Hypothalamus (tissue), 51 donors: ENCODE measurements at regions not wholly inside any gene's neighbourhood (a gene's known extent, or its start where the extent isn't known, plus 50 kb on each side); places are given as distances from the start of the nearest gene placed in this dataset.
A peak's percentile ranks its signal among the peaks of the same experiment; 100 is the strongest.

Source experiments
- DNase-seq, 51 donors: peaks; one replicate each; lab custom pipeline; 2025; lab: John Stamatoyannopoulos, UW

DNA sequence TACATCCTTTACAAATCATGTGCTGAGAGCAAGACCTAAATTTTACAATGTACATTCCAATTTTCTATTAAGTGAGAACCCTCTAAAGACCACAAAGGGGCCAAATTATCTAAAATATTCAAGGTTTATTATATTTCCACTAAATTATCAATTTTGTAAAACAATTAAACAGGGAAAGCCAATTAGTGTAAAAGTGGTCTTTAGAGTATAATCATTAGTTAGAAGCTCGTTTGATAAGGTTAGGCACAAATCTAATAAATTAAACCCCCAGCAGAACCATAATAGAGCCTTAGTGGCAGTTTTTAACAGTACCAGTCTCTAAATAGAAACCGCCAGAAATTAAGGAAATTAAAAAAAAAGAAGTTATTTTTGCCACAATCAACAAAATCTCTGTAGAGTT, 249.1 kb upstream of the MANEA start:
- no peak for DNase-seq

DNA sequence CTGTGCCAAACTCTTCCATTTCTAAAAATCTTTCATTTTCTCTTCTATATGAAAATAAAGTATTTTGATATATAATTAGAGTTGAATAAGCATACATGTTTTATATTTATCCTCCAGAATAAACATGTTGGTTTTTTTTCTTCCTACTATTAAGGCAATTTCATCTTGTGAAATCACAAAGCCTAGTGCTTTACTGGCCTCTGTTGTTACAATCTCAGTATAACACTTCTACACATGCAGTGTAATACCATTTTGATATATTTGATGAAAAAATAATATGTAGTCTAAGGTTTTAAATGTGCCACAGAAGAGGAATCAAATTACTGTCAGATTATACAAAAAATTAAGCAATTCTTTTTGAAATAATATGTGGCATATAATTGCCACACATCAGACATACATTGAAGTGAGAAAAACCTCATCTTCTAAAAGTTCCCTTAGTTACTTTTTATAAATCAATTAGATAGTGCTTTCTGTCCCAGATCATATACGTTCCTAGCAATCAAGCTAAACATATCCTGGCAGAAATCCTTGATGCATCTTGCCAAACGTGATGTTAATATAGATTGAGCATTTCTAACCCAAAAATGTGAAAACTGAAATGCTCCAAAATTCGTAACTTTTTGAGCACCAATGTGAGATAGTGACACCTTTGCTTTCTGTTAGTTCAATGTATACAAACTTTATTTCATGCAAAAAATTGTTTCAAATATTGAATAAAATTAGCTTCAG, 225.1 kb upstream of the MANEA start:
- no peak for DNase-seq

DNA sequence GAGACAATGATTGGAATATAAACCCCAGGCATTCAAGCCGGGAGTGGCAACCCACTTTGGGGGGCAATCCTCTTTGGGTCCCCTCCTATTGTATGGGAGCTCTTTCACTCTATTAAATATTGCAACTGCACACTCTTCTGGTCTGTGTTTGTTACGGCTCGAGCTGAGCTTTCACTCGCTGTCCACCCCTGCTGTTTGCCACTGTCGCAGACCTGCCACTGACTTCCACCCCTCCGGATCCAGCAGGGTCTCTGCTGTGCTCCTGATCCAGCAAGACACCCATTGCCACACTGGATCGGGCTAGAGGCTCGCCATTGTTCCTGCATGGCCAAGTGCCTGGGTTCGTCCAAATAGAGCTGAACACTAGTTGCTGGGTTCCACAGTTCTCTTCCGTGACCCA, 222.8 kb upstream of the MANEA start:
- no peak for DNase-seq

DNA sequence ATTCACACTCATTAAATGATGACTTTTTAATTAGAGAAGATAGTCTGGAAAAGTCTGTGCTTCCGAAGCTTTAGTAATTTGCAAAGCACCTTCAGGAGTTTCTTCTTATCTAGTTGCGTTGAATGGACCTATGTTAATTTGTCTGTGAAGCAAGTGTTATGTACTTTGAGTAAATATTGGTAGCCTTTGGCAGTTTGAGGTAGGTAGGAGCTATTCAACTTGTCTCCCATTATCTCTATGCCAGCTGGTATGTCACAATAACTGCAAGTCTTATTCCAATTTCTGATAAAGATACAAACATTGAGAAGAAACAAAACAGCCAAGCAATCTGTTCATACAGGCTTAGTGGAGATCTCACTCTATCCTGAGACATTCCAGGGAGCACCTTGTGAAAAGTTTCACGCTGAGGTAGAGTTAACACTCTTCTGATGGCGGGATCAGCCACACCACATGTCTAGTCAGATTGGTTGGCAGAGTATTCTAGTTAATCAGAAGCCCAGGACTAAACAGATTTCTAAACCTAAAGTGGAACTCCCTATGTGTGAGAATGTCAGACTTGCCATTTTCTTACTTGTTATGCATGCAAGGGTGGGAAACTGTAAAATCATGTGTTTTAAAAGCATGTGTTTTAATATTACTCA, 219.8 kb upstream of the MANEA start:
- DNase-seq: no peak

GRCh38 chr6:95364016-95364604, 213.2 kb upstream of the MANEA start:
- DNase-seq: no peak

GRCh38 chr6:95365454-95365853, 211.9 kb upstream of the MANEA start:
- DNase-seq: no peak

- DNase-seq: no peak
These were observed 210.9 kb upstream of the MANEA start for GRCh38 chr6:95366414-95366813.

GRCh38 chr6:95383878-95384277, 193.5 kb upstream of the MANEA start:
- no peak for DNase-seq

GRCh38 chr6:95384988-95385387, 192.3 kb upstream of the MANEA start:
- DNase-seq: no peak

DNA sequence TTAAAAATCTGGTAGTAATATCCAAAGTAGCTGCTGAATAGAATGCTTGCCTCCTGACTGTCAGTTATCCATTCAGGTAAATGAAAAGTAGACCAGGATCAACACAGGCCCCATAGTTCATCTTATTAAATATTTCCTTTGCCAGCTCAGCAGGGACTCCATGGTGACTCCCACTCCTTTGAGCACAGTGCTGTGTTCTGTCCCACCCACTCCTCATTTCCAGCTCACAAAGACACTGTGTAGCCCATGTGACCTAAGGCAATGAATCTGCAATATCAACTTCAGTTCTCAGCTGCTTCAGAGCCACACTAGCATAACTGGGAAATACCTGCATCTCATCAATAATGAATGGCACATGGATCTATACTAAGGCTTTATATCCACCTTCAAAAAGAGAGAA, 189.5 kb upstream of the MANEA start:
- DNase-seq: no peak

DNA sequence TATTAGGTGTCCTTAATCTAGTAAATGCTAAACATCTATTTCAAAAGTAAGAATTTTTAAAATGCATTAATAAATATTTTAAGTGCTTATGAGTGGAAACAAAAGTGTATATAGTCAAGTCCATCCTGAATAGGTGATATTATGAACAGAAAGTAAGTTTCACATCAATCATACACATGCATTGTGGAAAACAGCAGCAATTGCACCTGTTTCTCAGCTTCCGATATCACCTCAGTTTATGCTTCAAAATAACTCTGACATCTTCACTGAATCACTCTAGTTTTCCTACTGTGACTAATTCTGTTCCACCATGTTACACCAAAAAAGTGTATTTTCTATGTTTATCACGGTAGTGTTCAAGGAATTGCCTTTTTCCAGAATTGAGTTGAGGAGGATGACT, 172.6 kb upstream of the MANEA start:
- DNase-seq: no peak

DNA sequence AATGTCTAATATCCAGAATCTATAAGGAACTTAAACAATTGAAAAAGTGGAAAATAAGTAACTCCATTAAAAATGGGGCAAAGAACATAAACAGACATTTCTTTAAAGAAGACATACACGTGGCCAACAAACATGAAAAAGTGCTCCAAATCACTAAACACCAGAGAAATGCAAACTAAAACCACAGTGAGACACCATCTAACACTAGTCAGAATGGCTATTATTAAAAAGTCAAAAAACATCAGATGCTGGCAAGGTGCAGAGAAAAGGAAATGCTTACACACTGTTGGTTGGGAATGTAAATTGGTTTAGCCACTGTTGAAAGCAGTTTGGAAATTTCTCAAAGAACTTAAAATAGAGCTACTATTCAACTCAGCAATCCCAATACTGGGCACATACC, 169.2 kb upstream of the MANEA start:
- no peak for DNase-seq

- no peak for DNase-seq
These were observed 167.2 kb upstream of the MANEA start for GRCh38 chr6:95410168-95410567.

DNA sequence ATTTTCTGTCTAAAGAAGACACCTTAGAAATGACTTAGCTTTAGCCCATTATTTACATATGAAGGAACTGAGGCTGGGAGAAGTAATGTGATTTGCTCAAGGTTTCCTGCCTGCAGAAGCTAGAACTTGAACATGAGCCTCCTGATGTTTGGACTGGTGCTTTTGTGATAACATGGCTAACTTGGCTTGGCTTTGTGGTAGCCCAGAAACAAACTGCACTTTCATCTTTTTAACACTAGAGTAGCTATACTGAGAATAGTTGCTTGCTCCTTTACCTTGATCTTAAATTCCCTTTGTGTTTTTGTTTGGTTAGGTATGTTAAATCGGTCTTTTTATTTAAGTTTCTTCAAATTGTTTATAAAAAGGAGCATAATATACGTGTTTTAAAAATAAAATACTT, 163.5 kb upstream of the MANEA start:
- no peak for DNase-seq

GRCh38 chr6:95417856-95418255, 159.5 kb upstream of the MANEA start:
- no peak for DNase-seq

DNA sequence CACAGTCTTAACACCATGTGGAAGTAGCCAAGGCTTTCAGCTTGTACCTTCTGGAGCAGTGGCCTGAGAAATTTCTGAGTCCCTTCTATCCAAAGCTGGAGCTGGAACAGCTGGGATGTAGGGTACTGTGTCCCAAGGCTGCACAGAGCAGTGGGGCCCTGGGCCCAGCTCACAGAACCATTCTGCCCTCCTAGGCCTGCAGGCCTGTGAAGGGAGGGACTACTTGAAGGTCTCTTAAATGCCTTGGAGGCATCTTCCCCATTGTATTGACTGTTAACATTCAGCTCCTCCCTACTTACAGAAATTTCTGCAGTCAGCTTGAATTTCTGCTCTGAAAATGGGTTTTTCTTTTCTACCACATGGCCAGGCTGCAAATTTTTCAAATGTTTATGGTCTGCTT, 156.5 kb upstream of the MANEA start:
- DNase-seq: no peak

GRCh38 chr6:95423331-95423730, 154.0 kb upstream of the MANEA start:
- no peak for DNase-seq

- DNase-seq: peak in 11 of 51 donors; percentile 1 to 28 (median 6)
These were observed 145.6 kb upstream of the MANEA start for GRCh38 chr6:95431637-95432228.

DNA sequence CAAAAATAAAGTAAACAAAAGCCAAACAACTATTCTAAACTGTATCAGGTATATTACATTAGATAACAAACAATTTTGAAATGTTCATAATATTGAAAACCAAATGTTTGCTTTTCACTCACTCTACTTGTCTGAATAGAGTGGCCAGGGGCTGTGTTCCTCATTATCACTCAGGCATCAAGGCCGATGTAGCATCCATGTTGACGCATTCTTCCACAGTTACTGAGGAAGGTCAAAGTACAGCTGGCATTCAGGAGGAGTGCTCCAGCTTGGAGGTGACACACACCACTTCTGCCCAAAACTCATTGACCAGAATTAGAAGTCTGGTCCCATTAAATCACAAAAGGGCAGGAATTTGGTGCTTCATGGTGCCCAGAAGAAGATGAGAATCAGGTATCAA, 137.6 kb upstream of the MANEA start:
- DNase-seq: no peak

- DNase-seq: no peak
These were observed 129.1 kb upstream of the MANEA start for GRCh38 chr6:95448208-95448607.

- DNase-seq: no peak
These were observed 107.8 kb upstream of the MANEA start for GRCh38 chr6:95469511-95469910.

DNA sequence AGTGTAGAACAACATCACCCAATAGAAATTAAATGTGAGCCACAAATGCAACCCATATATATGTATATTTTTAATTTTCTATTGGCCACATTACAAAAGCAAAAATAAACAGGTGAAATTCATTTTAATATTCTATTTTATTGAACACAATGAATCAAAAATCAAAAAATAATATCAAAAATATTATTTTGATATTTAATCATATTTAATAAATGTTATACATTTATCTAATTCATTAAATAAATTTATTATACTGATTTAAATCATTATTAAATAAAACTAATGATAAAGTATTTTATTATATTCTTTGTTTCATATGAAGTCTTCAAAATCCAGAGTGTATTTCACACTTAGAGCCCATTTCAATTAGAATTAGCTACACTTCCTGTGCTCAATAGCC, 98.4 kb upstream of the MANEA start:
- DNase-seq: no peak
